ENCODE measurements at regions not wholly inside any gene's neighbourhood (a gene's known extent, or its start where the extent isn't known, plus 50 kb on each side); places are given as distances from the start of the nearest gene placed in this dataset.

DNA sequence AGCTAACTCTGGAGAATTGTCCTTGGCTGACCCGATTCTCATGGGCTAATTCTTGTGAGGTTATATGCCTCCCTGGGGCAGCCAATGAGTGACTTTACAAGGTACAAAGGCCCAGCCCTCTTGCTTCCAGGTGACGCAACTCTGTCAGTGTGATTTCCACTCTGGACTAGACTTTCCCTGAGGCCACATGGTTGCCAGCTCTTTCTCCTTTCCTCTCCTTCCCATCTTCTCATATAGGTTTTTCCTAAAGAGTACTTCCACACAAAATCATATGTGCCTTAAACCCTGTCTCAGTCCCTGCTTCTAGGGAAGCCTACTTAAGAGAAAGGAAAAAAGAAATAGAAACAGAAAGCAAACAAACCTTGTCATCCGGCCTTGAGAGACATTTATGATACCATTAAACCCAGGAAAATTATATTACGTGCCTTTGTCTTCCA lies 226.2 kb upstream of the ZSWIM2 start:
- no peaks in the 10 kb centered on the region for H3K36me3 ChIP-seq
- no peak overlapping the region for H3K4me3 ChIP-seq
- H3K9me3 ChIP-seq = no peaks in the 10 kb centered on the region
- no peak for DNase-seq
- H3K4me1 ChIP-seq = no peaks in the 10 kb centered on the region
- intact Hi-C loops (cut with DNase I) = no loop called here
- no peak for TF ChIP-seq POLR2A (IDR thresholded peaks at IDR 0.05)
- no peak for TF ChIP-seq CTCF (IDR thresholded peaks at IDR 0.05)
- TF ChIP-seq EP300 (IDR thresholded peaks at IDR 0.05) = no peak
- no peak for TF ChIP-seq POLR2AphosphoS5 (IDR thresholded peaks at IDR 0.05)
- no peak overlapping the region for H3K27ac ChIP-seq
- no peaks in the 10 kb centered on the region for H3K27me3 ChIP-seq
- WGBS, 2 donors = 12 to 60% methylated on average over 4 of the region's 4 CpGs

DNA sequence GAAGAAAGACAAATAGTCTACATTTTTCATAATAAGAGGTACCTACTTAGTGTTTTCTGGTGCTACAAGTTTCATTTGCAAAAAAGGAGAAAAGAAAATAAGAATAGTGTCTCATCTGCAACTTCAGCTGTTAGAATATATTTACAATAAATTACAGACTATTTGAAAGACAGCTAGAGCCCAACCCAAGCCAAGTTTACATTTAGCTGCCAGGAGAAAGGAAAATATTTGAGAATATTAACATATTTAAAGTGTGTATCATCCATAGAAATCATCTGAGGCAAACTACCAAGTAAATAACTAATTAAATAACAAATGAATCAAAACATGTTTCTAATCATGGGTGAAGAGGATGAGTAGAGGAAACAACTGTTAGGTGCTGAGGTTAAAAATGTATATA lies 209.2 kb upstream of the ZSWIM2 start:
- Histone ChIP-seq H3K27ac (no peak overlapping the region), H3K9me3 (no peaks in the 10 kb centered on the region), H3K4me3 (no peak overlapping the region), H3K36me3 (no peaks in the 10 kb centered on the region), H3K4me1 (no peaks in the 10 kb centered on the region), H3K27me3 (no peaks in the 10 kb centered on the region)
- TF ChIP-seq POLR2AphosphoS5 (IDR thresholded peaks at IDR 0.05) (no peak), EP300 (IDR thresholded peaks at IDR 0.05) (no peak), CTCF (IDR thresholded peaks at IDR 0.05) (no peak), POLR2A (IDR thresholded peaks at IDR 0.05) (no peak)
- no peak for DNase-seq
- intact Hi-C loops (cut with DNase I) = no loop called here

DNA sequence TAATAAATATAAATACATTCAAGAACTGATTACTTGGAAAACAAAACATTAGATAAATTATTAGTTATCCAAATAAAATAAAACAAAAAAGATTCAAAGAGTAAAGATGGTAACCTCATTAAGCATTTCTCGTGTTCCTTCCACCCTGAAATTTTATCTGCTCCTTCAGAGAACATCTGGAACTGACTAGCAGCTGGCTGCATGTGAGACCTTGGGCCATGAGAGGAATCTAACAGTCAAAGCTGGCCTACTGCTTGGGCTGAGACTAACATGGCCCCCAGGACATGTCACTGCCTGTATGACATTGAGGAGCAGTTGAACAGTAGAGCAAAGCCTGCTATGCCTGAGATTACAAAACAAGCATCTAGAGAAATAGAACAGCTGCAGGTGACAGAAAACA lies 208.5 kb upstream of the ZSWIM2 start:
- Histone ChIP-seq H3K4me3 (no peak overlapping the region), H3K9me3 (no peaks in the 10 kb centered on the region), H3K27me3 (no peaks in the 10 kb centered on the region), H3K36me3 (no peaks in the 10 kb centered on the region), H3K27ac (no peak overlapping the region), H3K4me1 (no peaks in the 10 kb centered on the region)
- 73 to 76% methylated on average over 1 of the region's 1 CpG for WGBS, 2 donors
- TF ChIP-seq POLR2A (IDR thresholded peaks at IDR 0.05) (no peak), POLR2AphosphoS5 (IDR thresholded peaks at IDR 0.05) (no peak), EP300 (IDR thresholded peaks at IDR 0.05) (no peak), CTCF (IDR thresholded peaks at IDR 0.05) (no peak)
- no peak for DNase-seq
- intact Hi-C loops (cut with DNase I) = no loop called here

GRCh38 chr2:187056416-187057334 lies 207.7 kb upstream of the ZSWIM2 start:
- 91 to 94% methylated on average over 4 of the region's 4 CpGs for WGBS, 2 donors
- Histone ChIP-seq H3K9me3 (no peaks in the 10 kb centered on the region), H3K4me3 (no peak overlapping the region), H3K36me3 (no peaks in the 10 kb centered on the region), H3K4me1 (no peaks in the 10 kb centered on the region), H3K27ac (no peak overlapping the region), H3K27me3 (no peaks in the 10 kb centered on the region)
- intact Hi-C loops (cut with DNase I) = no loop called here
- TF ChIP-seq EP300 (IDR thresholded peaks at IDR 0.05) = no peak
- TF ChIP-seq CTCF (IDR thresholded peaks at IDR 0.05) = no peak
- no peak for TF ChIP-seq POLR2A (IDR thresholded peaks at IDR 0.05)
- TF ChIP-seq POLR2AphosphoS5 (IDR thresholded peaks at IDR 0.05) = no peak
- no peak for DNase-seq

Data from sigmoid colon (tissue), 6 donors.